Smooth muscle cell (in vitro differentiated cells): ENCODE measurements at regions not wholly inside any gene's neighbourhood (a gene's known extent, or its start where the extent isn't known, plus 50 kb on each side); places are given as distances from the start of the nearest gene placed in this dataset.

Experiments used
- DNase-seq: peaks from one replicate; lab custom pipeline; 2025; ENCODE audit not compliant: unreplicated experiment; lab: John Stamatoyannopoulos, UW
- H2AFZ ChIP-seq: fragments of 200-600 bp; sonication (generic); 2 replicates; pipeline ENCODE4 v1.6.0; 2016; ENCODE audit warnings: antibody characterized with exemption, low read depth, mild to moderate bottlenecking
- H3F3A ChIP-seq: fragments of 200-600 bp; sonication (generic); 2 replicates; pipeline ENCODE4 v1.6.0; 2017; ENCODE audit warnings: antibody characterized with exemption, low read depth
- H3K27ac ChIP-seq: fragments of 200-600 bp; sonication (generic); 2 replicates; pipeline ENCODE4 v1.5.1; 2016; ENCODE audit warnings: low read depth, mild to moderate bottlenecking
- H3K27me3 ChIP-seq: fragments of 200-600 bp; sonication (generic); 2 replicates; pipeline ENCODE4 v1.6.1; 2016; ENCODE audit warnings: low read depth, mild to moderate bottlenecking
- H3K36me3 ChIP-seq: fragments of 200-600 bp; sonication (generic); 2 replicates; pipeline ENCODE4 v1.5.1; 2016; ENCODE audit warnings: low read depth
- H3K4me1 ChIP-seq: fragments of 200-600 bp; sonication (generic); 2 replicates; pipeline ENCODE4 v1.5.1; 2016; ENCODE audit warnings: low read depth
- H3K4me2 ChIP-seq: fragments of 200-600 bp; sonication (generic); 2 replicates; pipeline ENCODE4 v1.6.0; 2016; ENCODE audit warnings: mild to moderate bottlenecking
- H3K4me3 ChIP-seq: fragments of 200-600 bp; sonication (generic); 2 replicates; pipeline ENCODE4 v1.5.1; 2016; ENCODE audit warnings: mild to moderate bottlenecking
- H3K79me2 ChIP-seq: fragments of 200-600 bp; sonication (generic); 2 replicates; pipeline ENCODE4 v1.6.0; 2016; ENCODE audit warnings: low read depth, mild to moderate bottlenecking
- H3K9ac ChIP-seq: fragments of 200-600 bp; sonication (generic); 2 replicates; pipeline ENCODE4 v1.6.0; 2016; ENCODE audit warnings: low read depth
- H3K9me3 ChIP-seq: fragments of 200-600 bp; sonication (generic); replicated peaks from 2 replicates; pipeline ENCODE4 v1.5.1; 2016; ENCODE audit warnings: low read depth
- H4K20me1 ChIP-seq: fragments of 200-600 bp; sonication (generic); 2 replicates; pipeline ENCODE4 v1.6.0; 2016; ENCODE audit warnings: low read depth
- WGBS: methylation state at CpG from one replicate; pipeline ENCODE4 v1.1.7; 2016; ENCODE audit warnings: low lambda C conversion rate; 5-methylcytosine and 5-hydroxymethylcytosine counted together
- TF ChIP-seq, protein P1 (sequence below): fragments of 200-600 bp; sonication (generic); IDR thresholded peaks from 2 replicates; pipeline ENCODE4 v1.5.1; 2017; ENCODE audit warnings: borderline replicate concordance, mild to moderate bottlenecking, antibody characterized with exemption; ENCODE audit not compliant: insufficient read depth, poor library complexity, severe bottlenecking

- WGBS: 79% methylated on average over 3 of the region's 3 CpGs
- Histone ChIP-seq H3K4me1 (peaks cover 8% of the 10 kb centered on the region), H3K27me3 (no peaks in the 10 kb centered on the region), H4K20me1 (no peaks in the 10 kb centered on the region), H3K9me3 (no peaks in the 10 kb centered on the region), H3K79me2 (no peaks in the 10 kb centered on the region), H3K4me2 (no peak overlapping the region), H3K36me3 (no peaks in the 10 kb centered on the region), H3F3A (no peaks in the 10 kb centered on the region), H2AFZ (no peak overlapping the region), H3K9ac (no peak overlapping the region), H3K27ac (no peak overlapping the region), H3K4me3 (no peak overlapping the region)
- TF ChIP-seq, protein P1, sequence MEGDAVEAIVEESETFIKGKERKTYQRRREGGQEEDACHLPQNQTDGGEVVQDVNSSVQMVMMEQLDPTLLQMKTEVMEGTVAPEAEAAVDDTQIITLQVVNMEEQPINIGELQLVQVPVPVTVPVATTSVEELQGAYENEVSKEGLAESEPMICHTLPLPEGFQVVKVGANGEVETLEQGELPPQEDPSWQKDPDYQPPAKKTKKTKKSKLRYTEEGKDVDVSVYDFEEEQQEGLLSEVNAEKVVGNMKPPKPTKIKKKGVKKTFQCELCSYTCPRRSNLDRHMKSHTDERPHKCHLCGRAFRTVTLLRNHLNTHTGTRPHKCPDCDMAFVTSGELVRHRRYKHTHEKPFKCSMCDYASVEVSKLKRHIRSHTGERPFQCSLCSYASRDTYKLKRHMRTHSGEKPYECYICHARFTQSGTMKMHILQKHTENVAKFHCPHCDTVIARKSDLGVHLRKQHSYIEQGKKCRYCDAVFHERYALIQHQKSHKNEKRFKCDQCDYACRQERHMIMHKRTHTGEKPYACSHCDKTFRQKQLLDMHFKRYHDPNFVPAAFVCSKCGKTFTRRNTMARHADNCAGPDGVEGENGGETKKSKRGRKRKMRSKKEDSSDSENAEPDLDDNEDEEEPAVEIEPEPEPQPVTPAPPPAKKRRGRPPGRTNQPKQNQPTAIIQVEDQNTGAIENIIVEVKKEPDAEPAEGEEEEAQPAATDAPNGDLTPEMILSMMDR: no peak
- DNase-seq: no peak
These were observed 524.0 kb downstream of the CMPK2 start for GRCh38 chr2:6341588-6342129.

GRCh38 chr2:6342273-6342920 is 523.3 kb downstream of the CMPK2 start:
- Histone ChIP-seq H3K27ac (no peak overlapping the region), H3F3A (no peaks in the 10 kb centered on the region), H3K9me3 (no peaks in the 10 kb centered on the region), H2AFZ (no peak overlapping the region), H3K79me2 (no peaks in the 10 kb centered on the region), H3K9ac (no peak overlapping the region), H3K27me3 (no peaks in the 10 kb centered on the region), H3K4me1 (peaks cover 4% of the 10 kb centered on the region), H4K20me1 (no peaks in the 10 kb centered on the region), H3K36me3 (no peaks in the 10 kb centered on the region), H3K4me2 (no peak overlapping the region), H3K4me3 (no peak overlapping the region)
- 91% methylated on average over 4 of the region's 4 CpGs for WGBS
- TF ChIP-seq, protein P1: no peak
- DNase-seq: no peak

- Histone ChIP-seq H3K27ac (no peak overlapping the region), H4K20me1 (no peaks in the 10 kb centered on the region), H3K9ac (no peak overlapping the region), H3K4me2 (no peak overlapping the region), H2AFZ (no peak overlapping the region), H3K27me3 (no peaks in the 10 kb centered on the region), H3F3A (no peaks in the 10 kb centered on the region), H3K36me3 (no peaks in the 10 kb centered on the region), H3K9me3 (no peaks in the 10 kb centered on the region), H3K79me2 (no peaks in the 10 kb centered on the region), H3K4me3 (no peak overlapping the region), H3K4me1 (no peaks in the 10 kb centered on the region)
- 89% methylated on average over 5 of the region's 5 CpGs for WGBS
- TF ChIP-seq, protein P1: no peak
- DNase-seq: no peak
These were observed 522.6 kb downstream of the CMPK2 start for GRCh38 chr2:6343076-6343475.

DNA sequence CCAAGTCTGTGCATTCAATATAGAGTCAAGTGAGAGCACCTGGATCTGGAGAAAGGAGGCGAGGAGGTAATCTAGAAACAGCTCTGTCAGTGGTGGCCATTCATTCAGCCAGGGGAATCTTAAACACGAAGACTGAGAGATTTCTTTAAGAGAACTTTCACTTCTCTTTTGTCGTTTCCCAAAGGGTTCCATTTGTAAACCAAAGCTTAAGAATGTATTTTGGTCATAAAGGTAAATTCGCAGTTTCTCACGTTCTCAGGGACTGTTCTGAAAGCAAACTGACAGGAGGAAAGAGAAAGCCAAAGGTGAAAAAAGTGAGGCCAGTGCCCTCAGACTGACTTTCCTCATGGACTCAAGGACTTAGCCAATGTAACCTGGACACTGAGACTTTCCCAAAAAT is 513.5 kb downstream of the CMPK2 start:
- Histone ChIP-seq H3K4me2 (no peak overlapping the region), H3K79me2 (no peaks in the 10 kb centered on the region), H2AFZ (no peak overlapping the region), H3K4me1 (no peaks in the 10 kb centered on the region), H4K20me1 (no peaks in the 10 kb centered on the region), H3K36me3 (no peaks in the 10 kb centered on the region), H3K4me3 (no peak overlapping the region), H3K9me3 (no peaks in the 10 kb centered on the region), H3K9ac (no peak overlapping the region), H3K27me3 (no peaks in the 10 kb centered on the region), H3F3A (no peaks in the 10 kb centered on the region), H3K27ac (no peak overlapping the region)
- TF ChIP-seq, protein P1: no peak
- WGBS: 83% methylated on average over 5 of the region's 5 CpGs
- DNase-seq: no peak
